ENCODE measurements at regions not wholly inside any gene's neighbourhood (a gene's known extent, or its start where the extent isn't known, plus 50 kb on each side); places are given as distances from the start of the nearest gene placed in this dataset.

GRCh38 chr7:71019706-71020105 lies 112.2 kb upstream of the GALNT17 start:
- no peaks in the 10 kb centered on the region for H3K27me3 ChIP-seq (ENCODE audit: control insufficient read depth in 3 of 3, insufficient read depth in 3 of 3, low read length in 2 of 3)
- DNase-seq = peak; percentile 88 to 96 (median 94)
- H3K9ac ChIP-seq (ENCODE audit: insufficient read depth in 1 of 2, low read length in 2 of 2) = no peak overlapping the region
- H3K4me3 ChIP-seq = no peak overlapping the region
- peaks cover 0 to 2% (median 0%) of the 10 kb centered on the region in 4 donors for H3K9me3 ChIP-seq (ENCODE audit: control insufficient read depth in 4 of 4, insufficient read depth in 3 of 4, low read length in 3 of 4)
- peaks cover 0 to 26% (median 5%) of the 10 kb centered on the region in 5 donors for H3K4me1 ChIP-seq (ENCODE audit: control insufficient read depth in 5 of 5, insufficient read depth in 5 of 5, low read length in 5 of 5)
- no peak for ATAC-seq (ENCODE audit: insufficient read depth, low FRiP score)
- H3K27ac ChIP-seq (ENCODE audit: low read depth in 1 of 2, low read length in 1 of 2) = peak overlapping the region in 1 of 2 donors; percentile 6
- TF ChIP-seq CTCF (IDR thresholded peaks at IDR 0.05; ENCODE audit: control extremely low read depth, extremely low read depth) = no peak
- H3K36me3 ChIP-seq (ENCODE audit: control insufficient read depth in 4 of 4, insufficient read depth in 4 of 4, low read length in 4 of 4) = no peaks in the 10 kb centered on the region
- WGBS, 2 donors = 72 to 76% methylated on average over 7 of the region's 7 CpGs

GRCh38 chr7:71021131-71021530 lies 110.8 kb upstream of the GALNT17 start:
- no peak overlapping the region for H3K27ac ChIP-seq (ENCODE audit: low read depth in 1 of 2, low read length in 1 of 2)
- no peak overlapping the region for H3K4me3 ChIP-seq
- TF ChIP-seq CTCF (IDR thresholded peaks at IDR 0.05; ENCODE audit: control extremely low read depth, extremely low read depth) = no peak
- peaks cover 0 to 4% (median 0%) of the 10 kb centered on the region in 4 donors for H3K9me3 ChIP-seq (ENCODE audit: control insufficient read depth in 4 of 4, insufficient read depth in 3 of 4, low read length in 3 of 4)
- 70 to 83% methylated on average over 4 of the region's 4 CpGs for WGBS, 2 donors
- no peaks in the 10 kb centered on the region for H3K27me3 ChIP-seq (ENCODE audit: control insufficient read depth in 3 of 3, insufficient read depth in 3 of 3, low read length in 2 of 3)
- ATAC-seq (ENCODE audit: insufficient read depth, low FRiP score) = no peak
- H3K4me1 ChIP-seq (ENCODE audit: control insufficient read depth in 5 of 5, insufficient read depth in 5 of 5, low read length in 5 of 5) = peaks cover 0 to 22% (median 5%) of the 10 kb centered on the region in 5 donors
- peak; percentile 31 to 79 (median 58) for DNase-seq
- no peak overlapping the region for H3K9ac ChIP-seq (ENCODE audit: insufficient read depth in 1 of 2, low read length in 2 of 2)
- no peaks in the 10 kb centered on the region for H3K36me3 ChIP-seq (ENCODE audit: control insufficient read depth in 4 of 4, insufficient read depth in 4 of 4, low read length in 4 of 4)

GRCh38 chr7:71026680-71027079 lies 105.3 kb upstream of the GALNT17 start:
- Histone ChIP-seq H3K9ac (ENCODE audit: insufficient read depth in 1 of 2, low read length in 2 of 2) (no peak overlapping the region), H3K27ac (ENCODE audit: low read depth in 1 of 2, low read length in 1 of 2) (no peak overlapping the region), H3K36me3 (ENCODE audit: control insufficient read depth in 4 of 4, insufficient read depth in 4 of 4, low read length in 4 of 4) (no peaks in the 10 kb centered on the region), H3K4me3 (no peak overlapping the region), H3K27me3 (ENCODE audit: control insufficient read depth in 3 of 3, insufficient read depth in 3 of 3, low read length in 2 of 3) (no peaks in the 10 kb centered on the region), H3K4me1 (ENCODE audit: control insufficient read depth in 5 of 5, insufficient read depth in 5 of 5, low read length in 5 of 5) (no peaks in the 10 kb centered on the region), H3K9me3 (ENCODE audit: control insufficient read depth in 4 of 4, insufficient read depth in 3 of 4, low read length in 3 of 4) (peaks cover 0 to 4% (median 0%) of the 10 kb centered on the region in 4 donors)
- no peak for DNase-seq
- no peak for TF ChIP-seq CTCF (IDR thresholded peaks at IDR 0.05; ENCODE audit: control extremely low read depth, extremely low read depth)
- 71 to 74% methylated on average over 5 of the region's 5 CpGs for WGBS, 2 donors
- no peak for ATAC-seq (ENCODE audit: insufficient read depth, low FRiP score)

- Histone ChIP-seq H3K4me1 (ENCODE audit: control insufficient read depth in 5 of 5, insufficient read depth in 5 of 5, low read length in 5 of 5) (no peaks in the 10 kb centered on the region), H3K27ac (ENCODE audit: low read depth in 1 of 2, low read length in 1 of 2) (no peak overlapping the region), H3K9me3 (ENCODE audit: control insufficient read depth in 4 of 4, insufficient read depth in 3 of 4, low read length in 3 of 4) (peaks cover 0 to 1% (median 0%) of the 10 kb centered on the region in 4 donors), H3K9ac (ENCODE audit: insufficient read depth in 1 of 2, low read length in 2 of 2) (no peak overlapping the region), H3K4me3 (no peak overlapping the region), H3K27me3 (ENCODE audit: control insufficient read depth in 3 of 3, insufficient read depth in 3 of 3, low read length in 2 of 3) (no peaks in the 10 kb centered on the region), H3K36me3 (ENCODE audit: control insufficient read depth in 4 of 4, insufficient read depth in 4 of 4, low read length in 4 of 4) (no peaks in the 10 kb centered on the region)
- DNase-seq (no peak), ATAC-seq (ENCODE audit: insufficient read depth, low FRiP score) (no peak)
- WGBS, 2 donors = 89 to 95% methylated on average over 2 of the region's 2 CpGs
- no peak for TF ChIP-seq CTCF (IDR thresholded peaks at IDR 0.05; ENCODE audit: control extremely low read depth, extremely low read depth)
Observed at GRCh38 chr7:71034243-71034642, 97.7 kb upstream of the GALNT17 start.
